DLD1 (cell line): ENCODE measurements at regions not wholly inside any gene's neighbourhood (a gene's known extent, or its start where the extent isn't known, plus 50 kb on each side); places are given as distances from the start of the nearest gene placed in this dataset.
"Not testable (repeated sequence)": the region's sequence is repeated elsewhere in the genome, so short reads cannot be mapped to it uniquely, and the experiment has no call there.

Experiments
- in situ Hi-C: cut with HindIII; loops from 2 replicates; pipeline ENCODE4 v1.10.0; 2017; ENCODE audit warnings: low sequenced_read_pairs

GRCh38 chr6:166846446-166847142 lies 109.8 kb downstream of the RNASET2 start:
- in situ Hi-C loops, result not testable (repeated sequence)

GRCh38 chr6:166842607-166843006 lies 113.7 kb downstream of the RNASET2 start:
- in situ Hi-C loops, result no loop called here

GRCh38 chr6:166841216-166841615 lies 115.1 kb downstream of the RNASET2 start:
- in situ Hi-C loops, result no loop called here

- in situ Hi-C loops, result no loop called here
These were observed 116.8 kb downstream of the RNASET2 start for GRCh38 chr6:166839569-166839968.

DNA sequence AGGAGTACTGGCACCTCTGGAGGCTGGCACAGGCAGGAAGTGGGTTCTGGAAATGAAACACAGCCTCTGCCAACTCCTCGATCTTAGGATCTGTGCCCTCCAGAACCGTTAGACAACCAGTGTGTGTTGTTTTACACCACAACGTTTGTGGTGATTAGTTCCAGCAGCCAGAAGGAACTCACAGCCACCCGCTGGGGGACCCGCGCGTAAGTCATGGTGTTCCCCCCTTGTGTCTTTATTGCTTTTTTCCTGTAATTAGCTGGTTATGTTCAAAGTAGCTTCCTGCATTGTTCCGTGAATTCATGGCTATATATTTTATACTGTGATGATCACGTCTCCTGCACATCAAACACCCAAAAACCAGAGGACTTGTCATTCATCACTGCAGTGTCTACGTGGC lies 117.4 kb downstream of the RNASET2 start:
- in situ Hi-C loops, result no loop called here

DNA sequence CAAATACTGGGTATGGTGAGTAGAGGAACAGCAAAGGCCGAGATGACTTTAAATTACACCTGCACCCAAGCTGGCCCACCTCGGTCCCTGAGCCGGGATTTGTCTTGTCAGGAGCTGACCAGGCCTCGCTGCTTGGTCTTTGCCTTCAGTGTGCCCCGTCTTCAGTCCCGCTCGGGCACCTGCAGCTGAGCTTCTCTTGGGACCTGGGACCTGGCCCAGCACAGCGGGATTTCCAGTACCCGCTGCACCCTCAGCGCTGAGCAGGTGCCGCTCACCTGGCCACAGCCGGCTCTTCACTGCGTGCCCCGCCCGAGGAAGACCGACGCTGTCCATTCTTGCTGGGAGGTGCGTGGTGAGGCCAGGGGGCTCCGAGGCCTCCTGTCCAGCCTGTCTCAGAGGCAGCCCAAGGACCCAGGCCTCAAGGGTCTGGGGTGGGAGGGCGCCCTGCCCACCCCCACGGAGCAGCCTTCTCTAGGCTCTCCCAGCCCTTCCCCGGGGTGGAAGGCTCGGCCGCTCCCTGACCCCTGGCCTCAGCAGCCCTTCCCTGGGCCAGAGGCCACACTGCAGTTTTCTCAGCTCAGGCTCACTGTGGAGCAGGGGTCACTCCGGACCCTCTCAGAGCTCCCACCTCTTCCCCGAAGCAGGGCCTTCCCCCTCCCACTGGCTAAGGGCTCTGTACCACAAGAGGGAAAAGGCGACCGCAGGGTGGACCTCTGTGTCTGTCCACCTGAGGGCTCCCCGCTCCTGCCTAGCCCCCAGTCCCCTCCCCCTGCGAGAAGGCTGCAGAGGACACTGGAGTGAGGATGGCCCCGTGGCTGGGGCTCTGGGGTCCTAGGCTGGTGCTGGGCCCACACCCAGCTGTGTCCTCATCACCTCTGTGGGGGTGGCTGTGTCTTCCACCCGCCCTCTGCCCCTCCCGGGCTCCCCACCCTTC lies 119.3 kb downstream of the RNASET2 start:
- in situ Hi-C loops, result no loop called here

DNA sequence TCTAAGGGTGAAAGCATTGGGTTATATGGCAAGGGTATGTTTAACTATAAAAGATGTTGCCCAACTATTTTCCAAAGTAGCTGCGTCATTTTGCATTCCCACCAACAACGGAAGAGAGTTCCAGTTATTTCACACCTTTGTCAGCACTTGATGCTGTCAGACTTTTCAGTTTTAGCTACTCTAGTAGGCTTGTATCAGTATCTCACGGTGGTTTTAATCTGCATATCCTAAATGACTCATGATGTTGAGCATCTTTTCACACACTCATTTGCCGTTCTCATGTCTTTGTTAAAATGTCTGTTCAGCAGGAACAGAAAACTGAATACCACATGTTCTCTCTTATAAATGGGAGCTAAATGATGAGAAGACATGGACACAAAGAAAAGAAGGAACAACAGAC lies 122.3 kb downstream of the RNASET2 start:
- in situ Hi-C loops, result no loop called here

- in situ Hi-C loops, result no loop called here
These were observed 125.4 kb downstream of the RNASET2 start for GRCh38 chr6:166830891-166831363.

GRCh38 chr6:166830185-166830890 lies 126.0 kb downstream of the RNASET2 start:
- in situ Hi-C loops, result no loop called here

DNA sequence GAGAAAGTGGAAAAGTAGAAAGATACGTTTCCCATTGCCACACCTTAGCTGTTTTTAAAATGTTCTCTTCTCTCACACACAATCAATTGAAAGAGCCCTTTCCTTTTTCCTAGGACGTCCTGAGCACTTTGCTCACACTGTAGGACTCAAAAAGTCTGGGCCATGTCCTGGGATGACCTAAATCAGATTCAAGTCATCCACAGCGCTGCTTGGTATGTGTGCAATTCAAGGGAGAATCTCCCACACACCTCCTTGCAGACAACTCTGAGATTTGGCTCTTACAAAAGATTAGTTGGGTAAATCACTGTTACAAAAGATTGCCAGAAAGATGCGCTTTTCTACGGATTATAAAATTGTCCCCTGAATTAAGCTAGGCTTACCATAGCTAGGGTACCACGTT lies 130.1 kb downstream of the RNASET2 start:
- in situ Hi-C loops, result no loop called here

- in situ Hi-C loops, result no loop called here
These were observed 130.7 kb downstream of the RNASET2 start for GRCh38 chr6:166825553-166826145.

GRCh38 chr6:166824880-166825250 lies 131.5 kb downstream of the RNASET2 start:
- in situ Hi-C loops, result no loop called here

DNA sequence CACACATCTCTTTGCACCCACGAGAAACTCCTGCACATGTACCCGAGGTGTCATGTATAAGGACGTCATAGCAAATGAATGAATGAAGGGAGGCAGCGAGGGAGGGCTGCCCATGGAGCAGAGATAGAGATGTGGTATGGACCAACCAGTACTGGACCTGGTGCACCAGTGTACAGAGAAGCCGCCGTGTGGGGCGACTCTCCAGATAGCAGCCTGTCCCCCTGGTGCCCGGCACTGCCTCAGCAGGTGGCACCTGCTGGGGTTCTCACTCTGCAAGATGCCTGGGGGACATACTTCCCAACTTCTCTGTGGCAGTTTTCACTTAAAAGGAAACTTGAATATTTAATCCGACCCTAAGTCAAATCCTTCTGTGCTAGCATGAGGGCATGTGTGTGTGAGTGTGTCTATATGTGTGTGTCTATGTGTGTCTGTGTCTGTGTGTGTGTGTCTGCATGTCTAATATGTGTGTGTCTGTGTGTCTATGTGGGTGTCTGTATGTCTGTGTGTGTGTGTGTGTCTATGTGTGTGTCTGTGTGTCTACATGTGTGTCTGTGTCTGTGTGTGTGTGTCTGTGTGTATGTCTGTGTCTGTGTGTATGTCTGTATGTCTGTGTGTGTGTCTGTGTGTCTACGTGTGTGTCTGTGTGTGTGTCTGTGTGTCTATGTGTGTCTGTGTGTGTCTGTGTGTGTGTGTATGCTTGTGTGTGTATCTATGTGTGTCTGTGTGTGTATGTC lies 132.0 kb downstream of the RNASET2 start:
- in situ Hi-C loops, result no loop called here

GRCh38 chr6:166822609-166823008 lies 133.7 kb downstream of the RNASET2 start:
- in situ Hi-C loops, result no loop called here

- in situ Hi-C loops, result no loop called here
These were observed 135.9 kb downstream of the RNASET2 start for GRCh38 chr6:166820483-166820882.

DNA sequence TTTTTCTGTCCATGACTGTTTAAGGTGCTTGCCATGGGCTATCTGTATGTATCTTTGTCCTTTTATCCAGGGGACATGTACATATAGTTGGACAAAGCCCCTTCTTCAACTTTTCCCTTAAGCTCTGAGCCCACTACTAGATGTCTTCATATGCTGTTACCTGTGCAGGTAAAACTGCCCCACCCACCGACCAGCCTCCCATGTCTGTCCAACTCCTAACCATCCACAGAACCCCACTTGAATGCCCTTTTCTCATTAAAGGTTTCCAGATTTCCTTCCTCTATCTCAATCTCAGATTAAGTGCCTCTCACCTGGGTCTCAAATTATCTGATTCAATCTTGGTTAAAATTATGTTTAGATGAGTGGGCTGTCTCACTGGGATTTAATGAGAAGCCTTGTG lies 136.3 kb downstream of the RNASET2 start:
- in situ Hi-C loops, result no loop called here

DNA sequence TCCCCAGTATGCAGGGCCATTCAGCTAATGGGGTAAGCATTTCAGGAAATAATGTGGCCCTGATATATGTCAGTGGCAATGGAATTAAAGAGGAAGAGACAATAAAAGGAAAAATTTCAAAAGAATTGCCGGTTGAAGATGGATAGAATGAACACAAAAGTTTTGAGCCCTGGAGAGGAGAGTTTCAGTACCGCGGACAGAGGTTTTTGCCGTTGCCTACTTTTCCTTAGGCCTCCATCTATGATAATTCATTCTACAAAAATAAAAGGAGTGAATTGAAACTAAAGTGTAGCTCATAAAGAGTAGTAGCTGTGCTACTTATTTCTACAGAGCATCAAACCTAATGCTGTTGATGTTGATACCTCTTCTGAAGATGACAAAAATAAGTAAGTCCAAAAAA lies 140.7 kb downstream of the RNASET2 start:
- in situ Hi-C loops, result no loop called here

DNA sequence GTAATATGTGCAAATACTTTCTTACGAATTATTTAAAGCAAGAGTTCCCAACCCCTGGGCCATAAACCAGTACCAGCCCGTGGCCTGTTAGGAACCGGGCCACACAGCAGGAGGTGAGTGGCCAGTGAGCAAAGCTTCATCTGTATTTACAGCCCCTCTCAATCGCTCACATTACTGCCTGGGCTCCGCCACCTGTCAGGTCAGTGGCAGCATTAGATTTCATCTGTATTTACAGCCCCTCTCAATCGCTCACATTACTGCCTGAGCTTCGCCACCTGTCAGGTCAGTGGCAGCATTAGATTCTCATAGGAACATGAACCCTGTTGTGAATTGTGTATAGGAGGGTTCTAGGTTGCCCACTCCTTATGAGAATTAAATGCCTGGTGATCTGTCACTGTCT lies 142.0 kb downstream of the RNASET2 start:
- in situ Hi-C loops, result no loop called here

GRCh38 chr6:166813461-166813860 lies 142.9 kb downstream of the RNASET2 start:
- in situ Hi-C loops, result no loop called here

GRCh38 chr6:166810864-166811263 lies 145.5 kb downstream of the RNASET2 start:
- in situ Hi-C loops, result no loop called here
